Urinary bladder (tissue), 3 donors: ENCODE measurements at regions not wholly inside any gene's neighbourhood (a gene's known extent, or its start where the extent isn't known, plus 50 kb on each side); places are given as distances from the start of the nearest gene placed in this dataset.

Experiments used
- DNase-seq: peaks from one replicate; pipeline ENCODE4 v3.0.0-alpha.2; 2015; ENCODE audit errors: extremely low spot score
- H3K27ac ChIP-seq: one replicate; pipeline ENCODE4 v1.5.1; 2013; ENCODE audit warnings: low read depth, mild to moderate bottlenecking, moderate library complexity
- H3K36me3 ChIP-seq: one replicate; pipeline ENCODE4 v1.6.1; 2013; ENCODE audit warnings: mild to moderate bottlenecking, moderate library complexity; ENCODE audit not compliant: insufficient read depth
- H3K4me1 ChIP-seq: one replicate; pipeline ENCODE4 v1.6.1; 2013; ENCODE audit warnings: mild to moderate bottlenecking, moderate library complexity; ENCODE audit not compliant: insufficient read depth
- H3K4me3 ChIP-seq: one replicate; pipeline ENCODE4 v1.5.1; 2013; ENCODE audit warnings: low read depth, low read length
- WGBS: extraction: QIAGEN DNeasy Blood & Tissue Kit; methylation state at CpG from one replicate; pipeline ENCODE4 v1.1.7; 2013; 5-methylcytosine and 5-hydroxymethylcytosine counted together
- donor health status: healthy with polysubstance abuse.
- donor health status: healthy.

DNA sequence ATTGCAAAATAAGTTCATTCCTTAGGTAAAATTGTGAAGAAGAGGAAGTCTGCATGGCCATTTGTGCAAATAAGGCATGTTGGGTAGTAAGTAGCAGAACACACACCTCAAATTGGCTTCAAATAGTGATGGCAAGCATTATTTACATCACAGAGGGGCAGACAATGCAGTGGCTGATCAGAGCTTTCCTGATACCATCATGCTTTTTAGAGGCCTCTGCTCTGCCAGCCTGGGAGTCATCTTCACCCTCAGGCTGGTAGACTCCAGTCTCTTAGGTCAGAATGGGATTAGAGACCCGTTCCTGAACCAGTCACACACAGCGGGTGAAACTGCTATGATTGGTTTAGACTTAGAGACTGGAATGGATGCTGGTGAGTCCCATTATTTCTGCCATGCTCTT is 396.0 kb upstream of the MCTP2 start:
- no peak for DNase-seq
- no peak overlapping the region for H3K4me3 ChIP-seq
- no peak overlapping the region for H3K27ac ChIP-seq
- whole genome bisulfite sequencing: 86% methylated on average over 2 of the region's 2 CpGs
- H3K36me3 ChIP-seq: no peaks in the 10 kb centered on the region
- no peaks in the 10 kb centered on the region for H3K4me1 ChIP-seq

GRCh38 chr15:93831641-93832040 is 399.7 kb upstream of the MCTP2 start:
- 59% methylated on average over 1 of the region's 1 CpG for WGBS
- Histone ChIP-seq H3K27ac (no peak overlapping the region), H3K36me3 (no peaks in the 10 kb centered on the region), H3K4me1 (peaks cover 2% of the 10 kb centered on the region), H3K4me3 (no peak overlapping the region)
- no peak for DNase-seq

DNA sequence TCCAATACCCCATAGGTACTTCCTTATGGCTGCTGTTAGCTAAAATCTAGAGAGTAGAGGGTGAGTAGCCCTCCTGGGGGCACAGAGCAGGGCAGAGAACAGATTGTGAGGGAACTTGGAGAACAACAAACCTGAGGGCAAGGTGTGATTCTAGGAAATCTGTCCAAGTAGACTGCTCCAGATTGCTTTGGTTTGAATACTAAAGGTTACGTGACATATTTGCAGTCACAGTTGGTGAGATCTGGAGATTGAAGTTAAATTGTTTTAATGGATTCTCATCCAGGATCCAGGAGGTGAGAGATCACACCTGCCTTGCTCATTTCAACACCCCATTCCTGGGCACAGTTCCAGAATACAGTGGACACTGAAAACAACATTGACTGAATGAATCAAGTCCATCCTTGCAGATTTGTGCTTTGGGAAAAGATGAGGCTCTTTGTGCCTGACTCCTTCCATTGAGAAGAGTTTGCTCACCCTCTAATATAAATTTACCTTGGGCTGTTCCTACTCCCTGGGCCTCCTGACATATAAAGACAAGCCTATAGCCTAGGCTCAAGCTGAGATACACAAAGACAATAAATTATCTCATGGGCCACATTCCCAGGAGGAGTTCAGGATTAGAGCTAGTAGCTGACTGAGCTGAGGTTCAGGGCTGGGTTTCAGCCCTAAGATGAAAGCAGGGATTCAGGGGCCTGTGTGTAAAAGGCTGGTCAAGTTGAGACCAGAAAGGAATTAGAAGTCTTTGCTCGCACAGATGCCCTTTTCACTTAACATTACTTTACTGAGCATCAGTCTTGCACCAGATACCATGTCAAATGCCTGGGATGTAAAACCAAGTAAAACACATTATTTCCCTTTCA is 400.9 kb upstream of the MCTP2 start:
- WGBS: 82% methylated on average over 2 of the region's 2 CpGs
- H3K27ac ChIP-seq: no peak overlapping the region
- DNase-seq: no peak
- peaks cover 2% of the 10 kb centered on the region for H3K4me1 ChIP-seq
- H3K4me3 ChIP-seq: no peak overlapping the region
- H3K36me3 ChIP-seq: no peaks in the 10 kb centered on the region

DNA sequence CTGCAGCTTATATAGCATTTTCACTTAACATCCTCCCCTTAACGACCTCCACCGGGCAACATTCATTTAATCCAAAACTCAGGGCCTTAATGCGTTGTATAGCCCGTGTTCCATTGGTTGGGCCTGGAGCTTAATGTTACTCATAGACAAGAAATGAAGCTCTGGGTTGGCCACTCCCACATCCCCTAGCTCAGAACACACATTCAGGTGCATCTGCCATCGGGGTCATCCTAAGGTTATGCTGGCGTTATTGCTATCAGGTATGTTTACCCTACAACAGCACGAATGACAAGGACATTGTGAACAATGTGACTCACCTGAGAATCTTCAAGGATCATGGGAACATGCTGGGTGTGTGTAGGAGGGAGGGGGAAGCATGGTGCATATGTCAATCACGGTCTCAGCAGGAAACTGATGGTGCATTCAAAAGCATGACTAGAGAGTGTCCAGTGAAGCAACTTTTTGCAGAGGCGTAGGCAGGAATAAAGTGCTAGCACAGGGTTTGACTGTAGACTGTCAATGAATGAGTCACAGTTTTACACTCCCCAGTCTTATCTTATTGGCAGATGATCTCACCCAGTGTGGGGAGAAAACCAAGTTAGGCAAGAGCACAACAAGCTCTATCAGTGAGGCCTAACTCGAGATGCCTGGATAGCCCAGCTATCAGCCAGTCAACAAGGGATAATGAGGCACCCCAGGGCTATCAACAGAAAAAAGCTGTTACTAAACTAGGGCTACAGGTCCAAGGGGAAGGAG is 402.1 kb upstream of the MCTP2 start:
- H3K36me3 ChIP-seq: no peaks in the 10 kb centered on the region
- no peak overlapping the region for H3K27ac ChIP-seq
- WGBS: 77% methylated on average over 10 of the region's 10 CpGs
- no peak overlapping the region for H3K4me3 ChIP-seq
- peaks cover 2% of the 10 kb centered on the region for H3K4me1 ChIP-seq
- DNase-seq: peak; percentile 47

DNA sequence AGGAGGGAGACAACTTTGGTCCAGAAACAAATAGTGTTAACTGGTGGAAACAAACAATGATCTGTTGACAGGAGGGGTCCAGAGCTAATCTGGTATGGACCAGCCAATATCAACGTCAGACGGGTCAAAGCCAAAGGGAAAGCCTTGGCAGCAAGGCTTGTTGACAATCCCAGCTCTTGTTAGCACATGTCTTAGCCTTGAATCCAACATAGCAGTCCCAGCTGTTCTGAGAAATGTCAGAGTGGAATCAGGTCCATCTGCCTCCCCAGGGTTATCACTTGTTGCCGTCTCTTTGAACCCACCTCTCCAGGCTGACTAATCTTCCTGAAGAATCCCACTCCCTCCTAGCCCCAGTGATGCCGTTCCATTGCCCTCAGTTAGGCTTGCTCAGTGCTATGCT is 404.6 kb upstream of the MCTP2 start:
- peaks cover 2% of the 10 kb centered on the region for H3K4me1 ChIP-seq
- H3K27ac ChIP-seq: no peak overlapping the region

DNA sequence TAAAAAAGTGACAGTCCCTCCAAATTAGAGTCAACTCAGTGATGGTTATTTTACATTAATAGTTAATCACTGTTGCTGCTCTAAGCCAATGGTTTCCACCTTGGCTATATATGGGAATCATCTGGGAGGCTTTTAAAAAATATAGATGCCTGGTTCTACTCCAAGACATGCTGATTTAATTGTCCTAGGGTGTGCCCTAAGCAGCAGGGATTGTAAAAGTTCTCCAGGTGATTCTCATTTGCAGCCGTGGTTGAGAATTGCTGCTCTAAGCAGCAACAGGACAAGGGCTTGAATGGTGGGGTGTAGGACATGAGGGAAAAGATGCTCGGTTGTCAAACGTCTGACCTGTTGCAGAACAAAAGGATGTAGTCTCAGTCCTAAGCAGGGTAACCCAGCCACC is 405.1 kb upstream of the MCTP2 start:
- Histone ChIP-seq H3K4me1 (peaks cover 2% of the 10 kb centered on the region), H3K4me3 (no peak overlapping the region), H3K27ac (no peak overlapping the region), H3K36me3 (no peaks in the 10 kb centered on the region)
- WGBS: 57% methylated on average over 3 of the region's 3 CpGs
- no peak for DNase-seq

More for the DNA sequence above, 404.6 kb upstream of the MCTP2 start:
- Histone ChIP-seq H3K4me3 (no peak overlapping the region), H3K36me3 (no peaks in the 10 kb centered on the region)
- WGBS: 34% methylated on average over 4 of the region's 4 CpGs
- no peak for DNase-seq

DNA sequence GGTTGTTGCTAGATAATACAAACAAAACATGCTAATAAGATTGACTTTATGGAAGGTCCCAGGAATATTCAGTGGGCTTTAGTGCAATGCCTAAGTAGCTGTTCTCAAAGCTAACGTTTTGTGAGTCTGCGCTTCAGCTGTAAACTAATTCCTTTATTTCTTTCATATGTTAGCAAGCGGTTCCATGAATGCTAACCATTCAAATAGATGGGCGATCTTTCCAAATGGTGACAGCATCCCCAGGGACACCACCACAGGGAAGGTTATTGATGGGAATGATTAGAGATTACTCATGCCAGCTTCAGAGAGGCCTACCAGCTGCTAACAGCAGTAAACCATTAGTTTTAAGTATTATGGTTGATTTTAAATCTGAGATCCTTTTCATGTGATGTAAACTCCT is 405.7 kb upstream of the MCTP2 start:
- Histone ChIP-seq H3K4me3 (no peak overlapping the region), H3K4me1 (peaks cover 2% of the 10 kb centered on the region), H3K27ac (no peak overlapping the region), H3K36me3 (no peaks in the 10 kb centered on the region)
- WGBS: 43% methylated on average over 4 of the region's 4 CpGs
- no peak for DNase-seq

- 81% methylated on average over 9 of the region's 9 CpGs for WGBS
- H3K4me3 ChIP-seq: no peak overlapping the region
- no peak for DNase-seq
- H3K4me1 ChIP-seq: peaks cover 2% of the 10 kb centered on the region
- H3K27ac ChIP-seq: no peak overlapping the region
- H3K36me3 ChIP-seq: no peaks in the 10 kb centered on the region
Observed at GRCh38 chr15:93823971-93824913, 407.1 kb upstream of the MCTP2 start.

GRCh38 chr15:93820566-93820965 is 410.8 kb upstream of the MCTP2 start:
- Histone ChIP-seq H3K4me1 (no peaks in the 10 kb centered on the region), H3K27ac (no peak overlapping the region), H3K36me3 (no peaks in the 10 kb centered on the region), H3K4me3 (no peak overlapping the region)
- no peak for DNase-seq
- WGBS: 65% methylated on average over 4 of the region's 4 CpGs

DNA sequence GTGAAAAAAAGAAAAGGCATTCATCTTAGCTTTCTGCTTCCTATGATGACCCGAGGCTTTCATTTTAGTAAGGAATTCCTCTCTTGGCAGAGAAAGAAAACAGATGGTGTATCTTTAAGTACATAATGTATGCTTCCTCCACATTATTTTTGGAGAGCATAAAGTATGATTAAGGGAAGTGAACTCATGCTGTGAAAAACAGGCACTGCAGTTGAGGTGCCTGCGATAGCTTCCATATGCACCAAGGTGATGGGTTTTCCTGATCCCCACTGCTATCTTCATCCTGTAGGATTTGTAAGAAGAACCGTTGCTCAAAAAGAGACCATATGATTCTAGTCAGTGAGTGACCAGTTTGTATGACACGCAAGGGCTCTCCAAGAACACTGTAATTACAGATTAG is 411.5 kb upstream of the MCTP2 start:
- no peaks in the 10 kb centered on the region for H3K4me1 ChIP-seq
- H3K36me3 ChIP-seq: no peaks in the 10 kb centered on the region
- no peak overlapping the region for H3K4me3 ChIP-seq
- 52% methylated on average over 4 of the region's 4 CpGs for WGBS
- DNase-seq: no peak
- no peak overlapping the region for H3K27ac ChIP-seq

DNA sequence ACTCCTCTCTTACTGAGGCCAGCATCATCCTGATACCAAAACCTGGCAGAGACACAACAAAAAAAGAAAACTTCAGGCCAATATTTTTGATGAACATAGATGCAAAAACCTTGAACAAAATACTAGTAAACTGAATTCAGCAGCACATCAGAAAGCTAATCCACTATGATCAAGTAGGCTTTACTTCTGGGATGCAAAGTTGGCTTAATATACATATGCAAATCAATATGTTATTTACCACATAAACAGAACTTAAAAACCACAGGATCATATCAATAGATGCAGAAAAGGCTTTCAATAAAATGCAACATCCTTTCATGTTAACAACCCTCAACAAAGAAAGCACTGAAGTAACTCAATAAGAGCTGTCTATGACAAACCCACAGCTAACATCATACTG is 414.5 kb upstream of the MCTP2 start:
- no peaks in the 10 kb centered on the region for H3K4me1 ChIP-seq
- no peak for DNase-seq

DNA sequence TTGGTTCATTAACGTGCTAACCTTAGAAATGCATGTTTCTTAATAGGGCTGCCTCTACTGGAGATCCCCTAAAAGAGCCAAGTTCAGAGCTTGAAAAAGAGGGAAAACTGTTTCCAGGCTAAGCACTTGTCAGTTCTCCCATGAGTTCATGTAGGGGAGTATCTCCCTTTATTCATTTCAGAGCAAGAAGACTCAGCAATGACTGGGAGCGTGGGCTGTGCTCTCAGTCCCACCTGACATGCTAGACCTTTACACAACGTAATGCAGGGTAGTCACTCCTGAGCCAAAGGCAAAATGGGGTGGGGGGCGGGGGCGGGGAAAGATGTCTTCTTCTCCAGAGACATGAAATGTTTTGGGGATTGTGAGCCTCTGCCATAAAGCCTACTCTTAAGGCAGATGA is 420.1 kb upstream of the MCTP2 start:
- Histone ChIP-seq H3K4me3 (no peak overlapping the region), H3K27ac (no peak overlapping the region), H3K4me1 (no peaks in the 10 kb centered on the region), H3K36me3 (no peaks in the 10 kb centered on the region)
- 82% methylated on average over 5 of the region's 5 CpGs for WGBS
- DNase-seq: no peak

More for the DNA sequence above, 414.5 kb upstream of the MCTP2 start:
- H3K36me3 ChIP-seq: no peaks in the 10 kb centered on the region
- H3K4me3 ChIP-seq: no peak overlapping the region
- H3K27ac ChIP-seq: no peak overlapping the region

- Histone ChIP-seq H3K36me3 (no peaks in the 10 kb centered on the region), H3K4me3 (no peak overlapping the region), H3K27ac (no peak overlapping the region), H3K4me1 (no peaks in the 10 kb centered on the region)
- DNase-seq: no peak
- 68% methylated on average over 3 of the region's 3 CpGs for WGBS
Observed at GRCh38 chr15:93809516-93809915, 421.8 kb upstream of the MCTP2 start.
